ENCODE measurements at regions not wholly inside any gene's neighbourhood (a gene's known extent, or its start where the extent isn't known, plus 50 kb on each side); places are given as distances from the start of the nearest gene placed in this dataset.

DNA sequence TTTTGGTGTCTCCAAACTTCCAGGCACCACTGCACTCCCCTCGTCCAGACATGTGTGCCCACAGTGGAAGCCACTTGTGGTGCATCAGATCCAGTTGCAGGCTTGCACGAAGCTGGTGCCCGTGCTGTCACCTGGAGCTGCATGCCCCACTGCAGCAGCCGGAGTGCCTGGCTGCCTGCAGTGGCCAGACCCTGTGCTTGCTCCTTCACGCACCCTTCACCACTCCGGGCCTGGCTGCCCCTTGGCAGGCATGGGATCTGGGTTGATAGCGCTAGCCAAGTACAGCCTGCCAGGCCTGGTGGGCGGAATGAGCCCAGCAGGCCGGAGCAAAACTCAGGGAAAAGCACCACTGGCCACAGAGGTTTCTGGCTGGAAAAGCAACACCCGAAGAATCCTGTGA, 50.2 kb upstream of the SHISA3 start:
- no peaks in the 10 kb centered on the region for H3K27me3 ChIP-seq
- peak; percentile 7 for DNase-seq
- no peaks in the 10 kb centered on the region for H3K36me3 ChIP-seq
- no peak overlapping the region for H3K4me3 ChIP-seq
- H3K9me3 ChIP-seq: no peaks in the 10 kb centered on the region

All from MG63 (cell line).